GM12872 (cell line): ENCODE measurements at regions not wholly inside any gene's neighbourhood (a gene's known extent, or its start where the extent isn't known, plus 50 kb on each side); places are given as distances from the start of the nearest gene placed in this dataset.

Experiments used
- TF ChIP-seq, protein P1 (sequence below): IDR thresholded peaks from 3 replicates; pipeline ENCODE4 v1.5.1; 2011; ENCODE audit warnings: low read depth, mild to moderate bottlenecking, low read length, moderate library complexity; ENCODE audit not compliant: insufficient read depth

DNA sequence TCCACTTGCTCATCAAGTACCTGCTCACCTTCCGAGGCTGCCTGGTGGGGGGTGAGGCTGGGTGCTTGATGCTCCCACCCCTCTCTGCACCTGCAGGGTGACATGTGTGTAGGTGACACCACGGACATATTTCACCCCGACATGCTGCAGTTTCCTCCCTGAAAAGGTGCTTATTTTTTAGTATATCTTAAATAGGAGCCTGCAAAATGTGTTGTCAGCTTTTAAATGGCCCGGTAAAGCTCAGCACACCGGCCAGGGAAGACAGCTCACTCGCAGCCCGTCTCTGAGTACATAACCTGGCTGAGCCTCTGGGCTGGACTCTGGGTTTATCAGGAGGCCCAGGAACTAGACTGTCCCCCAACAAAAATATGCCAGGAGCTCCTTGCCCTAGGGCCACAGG lies 89.3 kb upstream of the LINGO1 start:
- TF ChIP-seq, protein P1, sequence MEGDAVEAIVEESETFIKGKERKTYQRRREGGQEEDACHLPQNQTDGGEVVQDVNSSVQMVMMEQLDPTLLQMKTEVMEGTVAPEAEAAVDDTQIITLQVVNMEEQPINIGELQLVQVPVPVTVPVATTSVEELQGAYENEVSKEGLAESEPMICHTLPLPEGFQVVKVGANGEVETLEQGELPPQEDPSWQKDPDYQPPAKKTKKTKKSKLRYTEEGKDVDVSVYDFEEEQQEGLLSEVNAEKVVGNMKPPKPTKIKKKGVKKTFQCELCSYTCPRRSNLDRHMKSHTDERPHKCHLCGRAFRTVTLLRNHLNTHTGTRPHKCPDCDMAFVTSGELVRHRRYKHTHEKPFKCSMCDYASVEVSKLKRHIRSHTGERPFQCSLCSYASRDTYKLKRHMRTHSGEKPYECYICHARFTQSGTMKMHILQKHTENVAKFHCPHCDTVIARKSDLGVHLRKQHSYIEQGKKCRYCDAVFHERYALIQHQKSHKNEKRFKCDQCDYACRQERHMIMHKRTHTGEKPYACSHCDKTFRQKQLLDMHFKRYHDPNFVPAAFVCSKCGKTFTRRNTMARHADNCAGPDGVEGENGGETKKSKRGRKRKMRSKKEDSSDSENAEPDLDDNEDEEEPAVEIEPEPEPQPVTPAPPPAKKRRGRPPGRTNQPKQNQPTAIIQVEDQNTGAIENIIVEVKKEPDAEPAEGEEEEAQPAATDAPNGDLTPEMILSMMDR, result no peak

DNA sequence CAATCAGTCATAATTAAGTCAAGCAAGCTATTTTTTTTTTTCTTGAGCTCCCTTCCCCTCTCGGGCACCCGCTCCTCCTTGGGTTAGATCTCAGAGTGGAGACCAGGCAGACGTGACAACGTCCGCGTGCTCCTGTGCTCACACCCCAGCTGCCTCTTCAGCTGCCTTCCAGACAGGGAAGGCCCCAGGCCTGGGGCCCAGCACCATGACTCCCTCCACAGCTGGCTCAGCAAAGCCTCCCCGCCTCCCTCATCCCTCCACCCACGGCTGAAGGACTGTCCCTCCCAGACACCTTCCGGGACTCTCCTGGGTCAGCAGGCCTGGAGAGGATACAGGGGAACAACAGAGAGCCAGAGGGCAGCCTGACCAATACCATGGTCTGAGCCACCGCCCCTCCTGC lies 87.9 kb upstream of the LINGO1 start:
- TF ChIP-seq, protein P1, result no peak

DNA sequence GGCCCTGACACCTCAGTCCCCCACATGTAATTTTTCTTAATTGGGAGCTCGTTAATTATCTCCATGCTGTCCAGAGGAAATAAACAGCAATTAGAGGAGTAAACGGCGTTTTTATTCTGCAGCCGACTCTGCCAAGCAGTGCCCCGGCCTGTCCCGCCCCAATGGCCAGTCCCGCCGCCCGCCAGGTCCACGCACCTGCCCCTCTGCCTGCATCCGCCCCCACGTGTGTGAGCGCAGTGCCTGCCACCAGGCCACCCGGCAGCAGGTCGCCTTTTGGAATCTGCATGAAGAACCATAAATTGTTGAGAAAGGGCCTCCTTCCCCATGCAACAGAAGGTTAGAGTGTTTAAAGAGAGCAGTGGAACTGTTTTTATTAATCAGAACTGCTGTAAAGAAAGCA lies 87.5 kb upstream of the LINGO1 start:
- TF ChIP-seq, protein P1, result no peak

DNA sequence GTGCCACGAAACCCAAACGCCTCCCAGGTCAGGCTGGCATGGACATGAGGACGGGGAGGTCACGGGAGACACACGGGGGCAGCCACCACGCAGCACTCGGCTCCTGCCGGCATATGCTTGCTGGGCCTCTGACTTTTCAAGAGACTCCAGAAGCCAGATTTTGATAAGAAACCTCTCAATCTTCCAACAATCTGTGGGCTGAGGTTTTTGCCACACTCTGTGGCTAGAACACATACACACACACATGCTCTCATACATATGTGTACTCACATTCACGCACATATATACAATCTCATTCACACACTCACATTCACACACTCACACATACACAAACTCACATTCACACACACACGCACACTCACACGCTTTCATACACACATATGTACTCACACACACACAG lies 86.7 kb upstream of the LINGO1 start:
- TF ChIP-seq, protein P1, result no peak

DNA sequence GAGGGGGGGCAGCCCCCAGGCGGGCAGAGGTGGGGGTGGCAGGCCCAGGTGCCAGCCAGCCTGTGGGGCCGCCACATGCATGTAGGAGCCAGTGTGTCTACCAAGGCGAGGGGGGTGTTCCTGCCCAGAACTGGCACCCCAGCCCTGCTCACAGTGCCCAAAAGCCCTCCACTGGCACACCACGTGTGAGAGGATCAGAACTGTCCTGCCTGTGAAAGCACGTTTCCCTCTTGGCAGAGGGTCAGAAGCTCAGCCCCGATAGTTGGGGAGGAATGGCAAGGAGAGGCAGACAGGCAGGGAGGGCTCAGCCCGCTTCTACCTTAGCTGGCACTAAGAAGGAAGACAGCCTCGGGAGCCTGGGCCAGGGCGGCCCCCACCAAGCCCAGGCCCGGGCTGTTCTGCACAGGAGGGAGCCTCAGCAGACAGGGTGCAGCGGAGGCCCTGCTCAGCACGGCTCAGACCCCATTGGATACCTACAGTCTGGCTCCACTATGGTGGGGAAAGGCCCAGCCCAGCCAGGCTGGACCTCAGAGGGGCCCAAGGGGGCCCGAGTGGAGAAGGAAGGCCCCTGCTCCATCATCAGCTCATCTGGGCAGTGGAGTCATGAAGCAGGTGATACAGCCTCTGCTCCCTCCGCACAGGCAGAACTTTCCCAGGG lies 84.8 kb upstream of the LINGO1 start:
- TF ChIP-seq, protein P1, result no peak

DNA sequence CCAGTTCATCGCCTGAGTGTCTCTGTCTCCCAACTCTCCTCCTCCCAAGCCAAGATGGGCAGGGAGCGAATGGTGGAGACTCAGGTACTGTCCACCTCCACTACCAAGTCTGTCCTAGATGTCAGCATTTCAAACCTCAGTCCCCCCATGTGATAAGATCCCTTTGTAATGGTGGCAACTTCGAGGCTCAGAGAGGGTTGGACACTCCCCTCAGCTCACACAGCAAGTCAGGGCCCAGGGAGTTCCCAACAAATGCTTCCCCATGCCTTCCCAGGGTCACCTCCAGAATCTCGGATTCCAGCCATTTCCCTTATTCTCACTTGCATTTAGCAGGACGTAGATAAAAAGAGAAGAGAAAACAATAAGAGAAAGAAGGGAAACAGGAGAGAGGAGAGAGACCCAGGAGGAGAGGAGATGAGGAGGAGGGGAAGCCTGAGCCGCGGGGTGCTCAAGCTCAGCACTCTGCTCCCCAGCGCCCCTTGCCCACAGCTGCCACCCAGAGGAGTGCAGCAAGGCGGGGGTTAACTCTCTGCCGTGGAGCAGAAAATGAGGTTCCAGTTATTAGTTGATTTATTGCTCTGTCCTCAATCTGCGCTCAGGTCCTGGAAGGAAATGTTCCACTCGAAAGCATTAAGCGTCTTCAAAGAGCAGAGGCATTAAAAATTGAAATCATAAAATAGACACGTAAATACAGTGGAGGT lies 84.1 kb upstream of the LINGO1 start:
- TF ChIP-seq, protein P1, result no peak

DNA sequence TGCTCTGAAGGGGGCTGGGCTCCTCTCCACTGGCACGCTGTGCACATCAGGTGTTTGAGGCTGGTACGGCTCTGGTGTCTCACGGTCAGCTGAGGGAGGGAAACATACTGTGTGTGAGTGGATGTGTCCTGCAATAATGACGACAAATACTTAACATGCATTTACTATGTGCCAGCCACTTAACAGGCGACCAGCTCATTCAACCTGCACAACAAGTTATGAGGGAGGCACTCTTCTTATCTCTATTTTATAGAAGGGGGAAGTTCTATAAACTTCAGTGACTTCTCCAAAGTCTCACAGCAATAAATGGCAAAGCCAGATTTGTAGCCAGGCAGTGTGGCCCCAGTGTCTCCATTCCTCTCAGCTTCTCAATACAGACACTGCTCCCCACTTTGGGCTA lies 83.1 kb upstream of the LINGO1 start:
- TF ChIP-seq, protein P1, result no peak
